ENCODE measurements at regions not wholly inside any gene's neighbourhood (a gene's known extent, or its start where the extent isn't known, plus 50 kb on each side); places are given as distances from the start of the nearest gene placed in this dataset.
"Not testable (repeated sequence)": the region's sequence is repeated elsewhere in the genome, so short reads cannot be mapped to it uniquely, and the experiment has no call there.

DNA sequence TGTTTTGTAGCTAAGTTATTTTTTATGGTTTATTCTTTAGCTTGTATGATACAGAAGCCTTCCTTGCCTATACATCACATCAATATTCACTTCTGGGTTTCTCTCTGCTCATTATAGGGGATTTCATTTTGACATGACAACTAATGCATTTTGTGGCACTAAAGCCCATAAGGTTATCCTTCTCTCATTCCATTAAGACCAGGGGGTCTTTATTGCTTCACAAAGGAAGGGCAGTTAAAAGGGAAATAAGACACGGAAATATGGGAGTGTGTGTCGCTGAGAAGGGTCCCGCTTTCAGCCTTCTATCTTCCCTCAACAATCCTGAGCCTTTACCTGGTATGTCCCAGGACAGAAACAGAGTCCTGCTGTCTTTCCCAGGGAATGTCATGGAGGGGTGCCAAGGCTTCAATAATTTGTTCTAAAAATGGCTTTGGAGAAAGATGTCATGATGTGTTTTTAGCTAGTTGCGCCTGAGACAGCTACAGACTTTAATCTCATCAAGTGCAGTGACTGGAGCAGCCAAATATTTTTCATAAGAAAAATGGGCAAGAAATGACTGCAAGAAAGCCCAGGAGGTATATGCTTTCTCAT lies 1145.4 kb upstream of the TMEM132C start:
- no peak overlapping the region for H3K4me2 ChIP-seq
- no peak overlapping the region for H3K27ac ChIP-seq
- H3K4me3 ChIP-seq = no peak overlapping the region
- no peak overlapping the region for H3K9ac ChIP-seq
- TF ChIP-seq Cebpa-rat (IDR thresholded peaks at IDR 0.05) = no peak
- no peaks in the 10 kb centered on the region for H4K20me1 ChIP-seq
- no peaks in the 10 kb centered on the region for H3K4me1 ChIP-seq
- H3K36me3 ChIP-seq = no peaks in the 10 kb centered on the region
- no peaks in the 10 kb centered on the region for H3K27me3 ChIP-seq
- H3K9me3 ChIP-seq = no peaks in the 10 kb centered on the region

GRCh38 chr12:127125607-127126259 lies 1141.2 kb upstream of the TMEM132C start:
- TF ChIP-seq Cebpa-rat (IDR thresholded peaks at IDR 0.05) = no peak
- Histone ChIP-seq H3K9me3 (no peaks in the 10 kb centered on the region), H3K27ac (no peak overlapping the region), H3K36me3 (no peaks in the 10 kb centered on the region), H3K4me2 (no peak overlapping the region), H3K4me3 (no peak overlapping the region), H3K4me1 (no peaks in the 10 kb centered on the region), H3K9ac (no peak overlapping the region), H4K20me1 (no peaks in the 10 kb centered on the region), H3K27me3 (no peaks in the 10 kb centered on the region)

GRCh38 chr12:127126260-127126628 lies 1140.7 kb upstream of the TMEM132C start:
- Histone ChIP-seq H3K27me3 (no peaks in the 10 kb centered on the region), H4K20me1 (no peaks in the 10 kb centered on the region), H3K4me2 (no peak overlapping the region), H3K9ac (no peak overlapping the region), H3K4me3 (no peak overlapping the region), H3K27ac (no peak overlapping the region), H3K36me3 (no peaks in the 10 kb centered on the region), H3K4me1 (no peaks in the 10 kb centered on the region), H3K9me3 (no peaks in the 10 kb centered on the region)
- no peak for TF ChIP-seq Cebpa-rat (IDR thresholded peaks at IDR 0.05)

GRCh38 chr12:127127897-127128296 lies 1139.1 kb upstream of the TMEM132C start:
- Histone ChIP-seq H3K27me3 (no peaks in the 10 kb centered on the region), H3K4me3 (no peak overlapping the region), H3K36me3 (no peaks in the 10 kb centered on the region), H3K9me3 (no peaks in the 10 kb centered on the region), H3K9ac (no peak overlapping the region), H3K4me2 (no peak overlapping the region), H4K20me1 (no peaks in the 10 kb centered on the region), H3K4me1 (no peaks in the 10 kb centered on the region), H3K27ac (no peak overlapping the region)
- TF ChIP-seq Cebpa-rat (IDR thresholded peaks at IDR 0.05) = no peak

- Histone ChIP-seq H3K4me3 (no peak overlapping the region), H3K4me2 (no peak overlapping the region), H3K27ac (no peak overlapping the region), H3K27me3 (no peaks in the 10 kb centered on the region), H3K4me1 (no peaks in the 10 kb centered on the region), H3K9ac (no peak overlapping the region), H3K36me3 (no peaks in the 10 kb centered on the region), H3K9me3 (peaks cover 5% of the 10 kb centered on the region; the same call in 1 of the 2 replicates), H4K20me1 (no peaks in the 10 kb centered on the region)
- no peak for TF ChIP-seq Cebpa-rat (IDR thresholded peaks at IDR 0.05)
Observed at GRCh38 chr12:127130506-127131124, 1136.4 kb upstream of the TMEM132C start.

DNA sequence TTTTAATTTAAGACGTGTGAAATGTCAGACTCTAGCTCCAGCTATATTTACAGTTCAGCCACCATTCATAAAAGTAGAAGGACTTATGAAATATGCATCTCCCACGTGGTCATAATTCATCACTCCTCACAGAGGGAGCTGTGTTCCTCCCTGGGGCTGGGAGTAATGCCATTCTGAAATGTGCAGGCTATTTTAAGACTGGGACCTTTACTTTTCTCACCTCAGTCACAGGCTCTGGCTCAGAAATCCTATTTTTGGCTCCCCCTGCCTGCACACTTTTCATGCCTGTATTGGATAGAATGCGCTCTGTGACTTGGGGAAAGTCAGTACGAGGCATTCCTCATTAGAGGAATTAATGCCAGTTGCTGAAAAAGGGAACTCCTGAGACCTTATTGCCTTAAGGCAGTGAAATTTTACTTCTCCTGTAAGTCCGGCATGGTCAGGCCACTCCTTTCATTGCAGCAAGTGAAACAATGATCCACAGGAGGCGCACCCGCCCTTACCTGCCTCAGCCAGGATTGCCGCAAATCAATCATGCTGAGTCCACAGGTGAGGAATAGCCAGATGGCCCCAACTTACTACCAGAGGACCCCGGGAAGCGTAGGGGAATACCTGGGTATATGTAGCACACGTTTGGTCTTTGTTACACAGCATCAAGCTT lies 1133.2 kb upstream of the TMEM132C start:
- Histone ChIP-seq H3K4me2 (no peak overlapping the region), H3K9ac (no peak overlapping the region), H3K9me3 (peaks cover 10% of the 10 kb centered on the region; the same call in 1 of the 2 replicates), H3K4me3 (no peak overlapping the region), H3K4me1 (no peaks in the 10 kb centered on the region), H3K27me3 (no peaks in the 10 kb centered on the region), H3K27ac (no peak overlapping the region), H3K36me3 (no peaks in the 10 kb centered on the region), H4K20me1 (no peaks in the 10 kb centered on the region)
- no peak for TF ChIP-seq Cebpa-rat (IDR thresholded peaks at IDR 0.05)

DNA sequence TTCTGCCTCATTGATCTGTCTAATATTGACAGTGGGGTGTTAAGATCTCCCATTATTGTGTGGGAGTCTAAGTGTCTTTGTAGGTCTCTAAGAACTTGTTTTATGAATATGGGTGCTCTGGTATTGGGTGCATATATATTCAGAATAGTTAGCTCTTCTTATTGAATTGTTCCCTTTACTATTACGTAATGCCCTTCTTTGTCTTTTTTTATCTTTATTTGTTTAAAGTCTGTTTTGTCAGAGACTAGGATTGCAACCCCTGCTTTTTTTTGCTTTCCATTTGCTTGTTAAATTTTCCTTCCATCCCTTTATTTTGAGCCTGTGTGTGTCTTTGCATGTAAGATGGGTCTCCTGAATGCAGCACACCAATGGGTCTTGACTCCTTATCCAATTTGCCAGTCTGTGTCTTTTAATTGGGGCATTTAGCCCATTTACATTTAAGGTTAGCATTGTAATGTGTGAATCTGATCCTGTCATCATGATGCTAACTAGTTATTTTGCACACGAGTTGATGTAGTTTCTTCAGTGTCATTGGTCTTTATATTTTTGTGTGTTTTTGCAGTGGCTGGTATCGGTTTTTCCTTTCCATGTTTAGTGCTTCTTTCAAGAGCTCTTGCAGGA lies 1126.0 kb upstream of the TMEM132C start:
- not testable (repeated sequence) for H3K36me3 ChIP-seq, H3K27me3 ChIP-seq, H3K4me2 ChIP-seq, H4K20me1 ChIP-seq, H3K4me3 ChIP-seq, H3K9ac ChIP-seq, H3K27ac ChIP-seq, H3K4me1 ChIP-seq
- peaks cover 12% of the 10 kb centered on the region for H3K9me3 ChIP-seq

GRCh38 chr12:127143020-127143419 lies 1124.0 kb upstream of the TMEM132C start:
- TF ChIP-seq Cebpa-rat (IDR thresholded peaks at IDR 0.05) = no peak
- H3K36me3 ChIP-seq = no peaks in the 10 kb centered on the region
- H3K27ac ChIP-seq = no peak overlapping the region
- peaks cover 19% of the 10 kb centered on the region for H3K9me3 ChIP-seq
- no peak overlapping the region for H3K4me2 ChIP-seq
- no peak overlapping the region for H3K9ac ChIP-seq
- no peaks in the 10 kb centered on the region for H3K4me1 ChIP-seq
- H4K20me1 ChIP-seq = no peaks in the 10 kb centered on the region
- no peak overlapping the region for H3K4me3 ChIP-seq
- H3K27me3 ChIP-seq = no peaks in the 10 kb centered on the region

- peaks cover 14% of the 10 kb centered on the region for H3K9me3 ChIP-seq
- H3K27me3 ChIP-seq = no peaks in the 10 kb centered on the region
- H3K4me2 ChIP-seq = no peak overlapping the region
- no peaks in the 10 kb centered on the region for H3K4me1 ChIP-seq
- no peak overlapping the region for H3K9ac ChIP-seq
- H3K27ac ChIP-seq = no peak overlapping the region
- no peaks in the 10 kb centered on the region for H3K36me3 ChIP-seq
- H3K4me3 ChIP-seq = no peak overlapping the region
- H4K20me1 ChIP-seq = no peaks in the 10 kb centered on the region
- no peak for TF ChIP-seq Cebpa-rat (IDR thresholded peaks at IDR 0.05)
Observed at GRCh38 chr12:127144770-127145169, 1122.2 kb upstream of the TMEM132C start.
